OCI-LY7 (cell line): ENCODE measurements at regions not wholly inside any gene's neighbourhood (a gene's known extent, or its start where the extent isn't known, plus 50 kb on each side); places are given as distances from the start of the nearest gene placed in this dataset.

Experiments
- BruUV-seq: library from RNA; stranded (reverse); fragments of 400-500 nt; replicated peaks from 2 replicates; lab custom pipeline; 2021; lab: Mats Ljungman, UMichigan
- CTCF ChIA-PET: fragments of 300-600 bp; sonication (Branson Sonifier 250); formaldehyde crosslinking; loops from one replicate; lab custom pipeline; 2022; ENCODE audit warnings: antibody characterized with exemption; ENCODE audit not compliant: unreplicated experiment; lab: Charles Lee
- POLR2A ChIA-PET: fragments of 300-600 bp; sonication (Branson Sonifier 250); formaldehyde crosslinking; loops from one replicate; lab custom pipeline; 2022; ENCODE audit warnings: antibody characterized with exemption; lab: Charles Lee
- DNase-seq: peaks from one replicate; pipeline ENCODE4 v3.0.0-alpha.2; 2015; ENCODE audit warnings: low spot score
- H2AFZ ChIP-seq: fragments of 200-600 bp; sonication (generic), shearing (Covaris generic); 2 replicates; pipeline ENCODE4 v1.6.1; 2014; ENCODE audit warnings: mild to moderate bottlenecking, antibody characterized with exemption, low read length, moderate library complexity
- H3K27ac ChIP-seq: fragments of 200-600 bp; sonication (generic); 2 replicates; pipeline ENCODE4 v1.5.1; 2014; ENCODE audit warnings: mixed run types, low read depth, mild to moderate bottlenecking, moderate library complexity, low read length, inconsistent platforms; ENCODE audit not compliant: poor library complexity, severe bottlenecking
- H3K36me3 ChIP-seq: fragments of 200-600 bp; sonication (generic); 2 replicates; pipeline ENCODE4 v1.6.1; 2014; ENCODE audit warnings: mild to moderate bottlenecking, antibody characterized with exemption, low read length, moderate library complexity, mixed read lengths; ENCODE audit not compliant: insufficient read depth
- H3K4me1 ChIP-seq: fragments of 200-600 bp; sonication (generic); 2 replicates; pipeline ENCODE4 v1.5.1; 2014; ENCODE audit warnings: mild to moderate bottlenecking, low read length; ENCODE audit not compliant: insufficient read depth, poor library complexity, severe bottlenecking
- H3K4me2 ChIP-seq: fragments of 200-600 bp; sonication (generic); 2 replicates; pipeline ENCODE4 v1.6.1; 2014; ENCODE audit warnings: mild to moderate bottlenecking, low read length
- H3K4me3 ChIP-seq: fragments of 200-600 bp; sonication (generic); 2 replicates; pipeline ENCODE4 v1.5.1; 2014; ENCODE audit warnings: mild to moderate bottlenecking, low read depth, low read length; ENCODE audit not compliant: poor library complexity, severe bottlenecking
- H3K79me2 ChIP-seq: fragments of 200-600 bp; sonication (generic); 2 replicates; pipeline ENCODE4 v1.6.1; 2016; ENCODE audit warnings: low read depth, mild to moderate bottlenecking, low read length, moderate library complexity, mixed read lengths; ENCODE audit not compliant: insufficient read depth
- H3K9me2 ChIP-seq: fragments of 200-600 bp; sonication (generic); 2 replicates; pipeline ENCODE4 v1.6.1; 2016; ENCODE audit warnings: mild to moderate bottlenecking, low read length, mixed read lengths; ENCODE audit not compliant: insufficient read depth
- H3K9me3 ChIP-seq: fragments of 200-600 bp; sonication (generic); 2 replicates; pipeline ENCODE4 v1.6.1; 2014; ENCODE audit warnings: mild to moderate bottlenecking, mixed run types, low read length, mixed read lengths
- H4K20me1 ChIP-seq: fragments of 200-600 bp; sonication (generic); 2 replicates; pipeline ENCODE4 v1.6.1; 2014; ENCODE audit warnings: mild to moderate bottlenecking, antibody characterized with exemption, low read length, moderate library complexity, mixed read lengths; ENCODE audit not compliant: insufficient read depth
- EZH2phosphoT487 ChIP-seq: fragments of 200-600 bp; sonication (generic); IDR thresholded peaks from 2 replicates; pipeline ENCODE4 v1.6.1; 2018; ENCODE audit warnings: low read depth, borderline replicate concordance, mild to moderate bottlenecking, mixed run types, antibody characterized with exemption, low read length, moderate library complexity, mixed read lengths
- intact Hi-C: fragments of 100-400 bp; cut with micrococcal nuclease; formaldehyde crosslinking; loops from one replicate; pipeline ENCODE4 v1.10.0; 2022; ENCODE audit not compliant: unreplicated experiment
- TF ChIP-seq, protein P1 (sequence below): fragments of 200-600 bp; sonication (generic); conservative IDR thresholded peaks from 2 replicates; pipeline ENCODE4 v1.5.1; 2014; ENCODE audit warnings: mild to moderate bottlenecking, antibody characterized with exemption, low read length, moderate library complexity, mixed read lengths

DNA sequence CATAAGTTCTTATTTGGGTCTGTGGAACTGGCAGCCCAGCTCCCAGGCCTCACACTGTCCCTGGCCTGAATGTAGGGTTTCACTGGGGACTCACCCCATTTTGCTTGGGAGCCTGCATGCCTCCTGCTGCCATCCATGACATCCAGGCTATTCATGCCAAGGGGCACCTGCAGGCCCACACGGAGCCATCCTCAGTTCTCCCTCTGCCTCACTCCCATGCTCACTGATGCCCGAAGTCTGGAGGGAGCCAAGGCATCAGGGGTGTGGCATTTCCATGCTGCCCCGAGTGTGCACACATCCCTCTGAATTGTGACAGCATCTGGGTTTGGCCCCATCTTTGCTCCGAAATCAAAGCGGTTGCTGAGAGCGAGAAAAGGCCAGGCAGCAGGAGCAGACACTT lies 67.4 kb upstream of the ZNF804A start:
- no peak for DNase-seq
- no peak overlapping the region for H3K4me2 ChIP-seq
- H3K9me3 ChIP-seq = peaks cover 25% of the 10 kb centered on the region
- no peak overlapping the region for H2AFZ ChIP-seq
- no peak for TF ChIP-seq EZH2phosphoT487
- TF ChIP-seq, protein P1, sequence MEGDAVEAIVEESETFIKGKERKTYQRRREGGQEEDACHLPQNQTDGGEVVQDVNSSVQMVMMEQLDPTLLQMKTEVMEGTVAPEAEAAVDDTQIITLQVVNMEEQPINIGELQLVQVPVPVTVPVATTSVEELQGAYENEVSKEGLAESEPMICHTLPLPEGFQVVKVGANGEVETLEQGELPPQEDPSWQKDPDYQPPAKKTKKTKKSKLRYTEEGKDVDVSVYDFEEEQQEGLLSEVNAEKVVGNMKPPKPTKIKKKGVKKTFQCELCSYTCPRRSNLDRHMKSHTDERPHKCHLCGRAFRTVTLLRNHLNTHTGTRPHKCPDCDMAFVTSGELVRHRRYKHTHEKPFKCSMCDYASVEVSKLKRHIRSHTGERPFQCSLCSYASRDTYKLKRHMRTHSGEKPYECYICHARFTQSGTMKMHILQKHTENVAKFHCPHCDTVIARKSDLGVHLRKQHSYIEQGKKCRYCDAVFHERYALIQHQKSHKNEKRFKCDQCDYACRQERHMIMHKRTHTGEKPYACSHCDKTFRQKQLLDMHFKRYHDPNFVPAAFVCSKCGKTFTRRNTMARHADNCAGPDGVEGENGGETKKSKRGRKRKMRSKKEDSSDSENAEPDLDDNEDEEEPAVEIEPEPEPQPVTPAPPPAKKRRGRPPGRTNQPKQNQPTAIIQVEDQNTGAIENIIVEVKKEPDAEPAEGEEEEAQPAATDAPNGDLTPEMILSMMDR = no peak
- POLR2A ChIA-PET = no interaction called here
- H3K9me2 ChIP-seq = no peaks in the 10 kb centered on the region
- intact Hi-C loops = no loop called here
- no peak overlapping the region for H3K27ac ChIP-seq
- peaks cover 3% of the 10 kb centered on the region; the same call in 1 of the 2 replicates for H3K36me3 ChIP-seq
- H4K20me1 ChIP-seq = no peaks in the 10 kb centered on the region
- no TSS peak for BruUV-seq
- H3K4me3 ChIP-seq = no peak overlapping the region
- CTCF ChIA-PET = no interaction called here
- H3K79me2 ChIP-seq = no peaks in the 10 kb centered on the region
- no peaks in the 10 kb centered on the region for H3K4me1 ChIP-seq

GRCh38 chr2:184532551-184532950 lies 65.8 kb upstream of the ZNF804A start:
- no peak overlapping the region for H3K4me2 ChIP-seq
- POLR2A ChIA-PET = interaction anchor here (0.6 kb wide), 1 partner anchor 924 kb away, joined by 3 read pairs; no protein-coding TSS in a partner anchor
- peaks cover 15% of the 10 kb centered on the region for H3K9me3 ChIP-seq
- no peaks in the 10 kb centered on the region for H4K20me1 ChIP-seq
- TF ChIP-seq EZH2phosphoT487 = no peak
- TF ChIP-seq, protein P1 = no peak
- H2AFZ ChIP-seq = peak overlapping the region; percentile 9; the same call in 1 of the 2 replicates
- H3K4me1 ChIP-seq = no peaks in the 10 kb centered on the region
- H3K4me3 ChIP-seq = no peak overlapping the region
- CTCF ChIA-PET = no interaction called here
- H3K9me2 ChIP-seq = no peaks in the 10 kb centered on the region
- DNase-seq = no peak
- intact Hi-C loops = no loop called here
- no peak overlapping the region for H3K27ac ChIP-seq
- H3K79me2 ChIP-seq = no peaks in the 10 kb centered on the region
- H3K36me3 ChIP-seq = peaks cover 3% of the 10 kb centered on the region; the same call in 1 of the 2 replicates
- BruUV-seq = no TSS peak

DNA sequence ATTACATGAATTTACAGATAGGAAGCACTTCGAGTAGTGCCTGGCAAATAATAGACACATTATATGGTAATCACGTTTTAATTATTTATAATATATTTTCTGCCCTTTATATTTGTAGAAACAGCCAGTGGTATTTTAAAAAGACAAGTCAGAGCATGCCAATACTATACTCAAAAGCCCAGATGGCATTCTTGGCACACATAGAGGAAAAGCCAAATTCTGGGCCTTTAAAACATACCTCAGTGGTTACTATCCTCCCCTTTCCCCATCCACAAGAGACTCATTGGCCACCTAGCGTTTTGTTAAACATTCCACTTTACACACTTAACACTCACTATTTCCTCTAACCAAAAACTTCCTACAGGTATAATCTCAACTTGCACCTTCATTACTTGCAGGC lies 63.3 kb upstream of the ZNF804A start:
- intact Hi-C loops = no loop called here
- TF ChIP-seq EZH2phosphoT487 = no peak
- TF ChIP-seq, protein P1 = no peak
- Histone ChIP-seq H3K4me3 (no peak overlapping the region), H3K4me2 (no peak overlapping the region), H3K36me3 (no peaks in the 10 kb centered on the region), H3K9me2 (no peaks in the 10 kb centered on the region), H2AFZ (peak overlapping the region; percentile 12; the same call in 1 of the 2 replicates), H3K4me1 (no peaks in the 10 kb centered on the region), H3K27ac (no peak overlapping the region), H3K79me2 (no peaks in the 10 kb centered on the region), H4K20me1 (no peaks in the 10 kb centered on the region), H3K9me3 (no peaks in the 10 kb centered on the region)
- POLR2A ChIA-PET = no interaction called here
- CTCF ChIA-PET = no interaction called here
- no peak for DNase-seq
- no TSS peak for BruUV-seq
